ENCODE measurements at regions not wholly inside any gene's neighbourhood (a gene's known extent, or its start where the extent isn't known, plus 50 kb on each side); places are given as distances from the start of the nearest gene placed in this dataset.

DNA sequence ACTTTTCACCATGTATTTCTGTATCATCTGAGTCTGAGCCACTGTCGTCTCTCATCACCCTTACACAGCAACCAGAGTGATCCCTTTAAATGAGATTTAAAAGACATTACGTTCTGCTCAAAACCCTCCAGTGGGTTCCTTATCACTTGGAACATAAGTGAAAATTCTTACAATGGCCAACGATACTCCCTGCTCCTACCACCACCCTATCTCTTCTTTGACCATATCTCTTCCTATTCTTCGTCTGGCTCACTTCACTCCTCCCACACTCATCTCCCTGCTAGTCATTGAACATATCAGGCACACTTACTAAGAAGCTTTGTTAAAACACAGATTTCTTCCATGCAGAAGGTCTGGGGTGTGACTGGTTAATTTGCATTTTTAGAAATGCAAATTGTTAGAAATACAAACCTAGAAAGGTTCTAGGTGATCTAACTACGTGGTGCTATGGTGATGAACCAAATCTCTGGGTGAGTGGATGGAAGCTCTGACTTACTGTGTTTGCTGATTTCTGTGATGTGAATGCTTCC is 166.6 kb upstream of the CD180 start:
- intact Hi-C loops (cut with micrococcal nuclease): no loop called here
- no peak overlapping the region for H3K27ac ChIP-seq (ENCODE audit: low read length in 2 of 2)

DNA sequence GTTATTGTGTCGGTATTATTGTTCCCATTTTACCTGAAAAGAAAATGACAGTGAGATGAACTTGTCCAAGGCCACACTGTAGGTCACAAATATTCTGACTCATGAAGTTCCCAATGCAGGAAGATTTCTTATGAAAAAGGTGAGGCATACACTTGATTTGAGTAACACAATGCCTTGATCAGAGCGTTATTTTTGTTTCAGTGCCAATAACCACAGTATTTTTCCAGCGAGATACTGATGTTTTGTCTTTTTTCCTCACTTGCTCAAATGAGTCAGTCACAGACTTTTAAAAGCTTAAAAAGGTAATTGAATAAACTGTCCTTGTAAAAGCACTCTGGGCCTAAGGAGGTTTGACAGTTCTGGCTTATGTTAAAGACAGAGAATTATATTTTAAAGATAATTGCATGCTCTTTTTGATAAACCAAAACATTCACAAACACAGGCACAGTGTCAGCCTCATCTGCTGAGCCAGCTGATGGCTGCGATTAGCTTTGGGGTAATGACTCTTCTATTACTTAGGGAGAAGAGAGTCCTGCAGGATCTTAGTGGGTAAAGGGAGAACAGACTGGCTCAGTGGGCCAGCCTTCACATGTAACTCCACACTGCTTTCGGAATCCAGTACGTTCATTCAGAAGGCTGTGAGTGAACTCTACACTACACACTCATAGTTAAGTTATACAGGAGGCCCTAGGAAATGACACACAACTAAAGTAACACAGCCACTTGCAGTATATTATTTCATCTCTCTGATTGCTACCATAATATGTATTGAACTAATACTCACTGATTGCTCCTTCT is 165.5 kb upstream of the CD180 start:
- no peaks in the 10 kb centered on the region for H3K79me2 ChIP-seq (ENCODE audit: control insufficient read depth, insufficient read depth, low read length)
- DNase-seq (no peak), ATAC-seq (ENCODE audit: low read depth) (no peak)
- H3K4me2 ChIP-seq (replicated peaks; ENCODE audit: low read depth, low read length, poor library complexity, severe bottlenecking): no peak overlapping the region
- TF ChIP-seq, protein P1, sequence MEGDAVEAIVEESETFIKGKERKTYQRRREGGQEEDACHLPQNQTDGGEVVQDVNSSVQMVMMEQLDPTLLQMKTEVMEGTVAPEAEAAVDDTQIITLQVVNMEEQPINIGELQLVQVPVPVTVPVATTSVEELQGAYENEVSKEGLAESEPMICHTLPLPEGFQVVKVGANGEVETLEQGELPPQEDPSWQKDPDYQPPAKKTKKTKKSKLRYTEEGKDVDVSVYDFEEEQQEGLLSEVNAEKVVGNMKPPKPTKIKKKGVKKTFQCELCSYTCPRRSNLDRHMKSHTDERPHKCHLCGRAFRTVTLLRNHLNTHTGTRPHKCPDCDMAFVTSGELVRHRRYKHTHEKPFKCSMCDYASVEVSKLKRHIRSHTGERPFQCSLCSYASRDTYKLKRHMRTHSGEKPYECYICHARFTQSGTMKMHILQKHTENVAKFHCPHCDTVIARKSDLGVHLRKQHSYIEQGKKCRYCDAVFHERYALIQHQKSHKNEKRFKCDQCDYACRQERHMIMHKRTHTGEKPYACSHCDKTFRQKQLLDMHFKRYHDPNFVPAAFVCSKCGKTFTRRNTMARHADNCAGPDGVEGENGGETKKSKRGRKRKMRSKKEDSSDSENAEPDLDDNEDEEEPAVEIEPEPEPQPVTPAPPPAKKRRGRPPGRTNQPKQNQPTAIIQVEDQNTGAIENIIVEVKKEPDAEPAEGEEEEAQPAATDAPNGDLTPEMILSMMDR (IDR thresholded peaks at IDR 0.05): no peak
- TF ChIP-seq EZH2 (IDR thresholded peaks at IDR 0.05; ENCODE audit: borderline replicate concordance, insufficient read depth, low read depth, low read length, poor library complexity, severe bottlenecking): no peak
- Mint-ChIP-seq H3K27me3 (peaks cover 13% of the 10 kb centered on the region), H3K4me1 (peaks cover 4% of the 10 kb centered on the region), H3K9me3 (ENCODE audit: insufficient read depth) (no peaks in the 10 kb centered on the region), H3K27ac (no peak overlapping the region), H3K4me3 (no peak overlapping the region)
- H3K27ac ChIP-seq (ENCODE audit: low read length in 2 of 2): no peak overlapping the region
- no peaks in the 10 kb centered on the region for H3K36me3 ChIP-seq (replicated peaks in 1 of 2; ENCODE audit: control extremely low read depth in 1 of 2, control insufficient read depth in 1 of 2, extremely low read depth in 1 of 2, insufficient read depth in 2 of 2, low read length in 1 of 2)
- intact Hi-C loops (cut with micrococcal nuclease): no loop called here
- H3K27me3 ChIP-seq (replicated peaks in 1 of 4; ENCODE audit: control extremely low read depth in 1 of 4, control insufficient read depth in 3 of 4, insufficient read depth in 4 of 4, low read length in 3 of 4): no peaks in the 10 kb centered on the region
- no peaks in the 10 kb centered on the region for H4K20me1 ChIP-seq (ENCODE audit: control insufficient read depth, insufficient read depth, low read length, poor library complexity, severe bottlenecking)
- 100% methylated on average over 2 of the region's 6 CpGs for WGBS (ENCODE audit: insufficient coverage)
- H3K9me3 ChIP-seq (ENCODE audit: control extremely low read depth in 1 of 3, control insufficient read depth in 2 of 3, insufficient read depth in 1 of 3, low read length in 2 of 3): no peaks in the 10 kb centered on the region
- H2AFZ ChIP-seq (ENCODE audit: insufficient read depth, low read depth, low read length, poor library complexity, severe bottlenecking): no peak overlapping the region
- H3K4me1 ChIP-seq (ENCODE audit: control insufficient read depth in 2 of 2, insufficient read depth in 2 of 2, low read length in 2 of 2): no peaks in the 10 kb centered on the region
- no peak overlapping the region for H3K9ac ChIP-seq (ENCODE audit: low read length)
- POLR2A ChIA-PET: no interaction called here
- CTCF ChIA-PET: no interaction called here
- H3K4me3 ChIP-seq (ENCODE audit: control extremely low read depth in 1 of 5, extremely low read depth in 1 of 5, insufficient read depth in 1 of 5, low read depth in 2 of 5, low read length in 4 of 5): no peak overlapping the region

More for the DNA sequence above, 166.6 kb upstream of the CD180 start:
- Histone ChIP-seq H3K9me3 (ENCODE audit: control extremely low read depth in 1 of 3, control insufficient read depth in 2 of 3, insufficient read depth in 1 of 3, low read length in 2 of 3) (no peaks in the 10 kb centered on the region), H3K36me3 (replicated peaks in 1 of 2; ENCODE audit: control extremely low read depth in 1 of 2, control insufficient read depth in 1 of 2, extremely low read depth in 1 of 2, insufficient read depth in 2 of 2, low read length in 1 of 2) (no peaks in the 10 kb centered on the region), H2AFZ (ENCODE audit: insufficient read depth, low read depth, low read length, poor library complexity, severe bottlenecking) (no peak overlapping the region), H3K9ac (ENCODE audit: low read length) (no peak overlapping the region), H4K20me1 (ENCODE audit: control insufficient read depth, insufficient read depth, low read length, poor library complexity, severe bottlenecking) (no peaks in the 10 kb centered on the region), H3K4me2 (replicated peaks; ENCODE audit: low read depth, low read length, poor library complexity, severe bottlenecking) (no peak overlapping the region), H3K4me3 (ENCODE audit: control extremely low read depth in 1 of 5, extremely low read depth in 1 of 5, insufficient read depth in 1 of 5, low read depth in 2 of 5, low read length in 4 of 5) (no peak overlapping the region), H3K27me3 (replicated peaks in 1 of 4; ENCODE audit: control extremely low read depth in 1 of 4, control insufficient read depth in 3 of 4, insufficient read depth in 4 of 4, low read length in 3 of 4) (no peaks in the 10 kb centered on the region), H3K79me2 (ENCODE audit: control insufficient read depth, insufficient read depth, low read length) (no peaks in the 10 kb centered on the region), H3K4me1 (ENCODE audit: control insufficient read depth in 2 of 2, insufficient read depth in 2 of 2, low read length in 2 of 2) (no peaks in the 10 kb centered on the region)
- no peak overlapping the region for H3K27ac Mint-ChIP-seq
- no peak for ATAC-seq (ENCODE audit: low read depth)
- H3K4me1 Mint-ChIP-seq: peaks cover 4% of the 10 kb centered on the region
- ChIA-PET CTCF (no interaction called here), POLR2A (no interaction called here)
- H3K4me3 Mint-ChIP-seq: no peak overlapping the region
- DNase-seq: no peak
- peaks cover 11% of the 10 kb centered on the region for H3K27me3 Mint-ChIP-seq
- no peak for TF ChIP-seq EZH2 (IDR thresholded peaks at IDR 0.05; ENCODE audit: borderline replicate concordance, insufficient read depth, low read depth, low read length, poor library complexity, severe bottlenecking)
- TF ChIP-seq, protein P1 (IDR thresholded peaks at IDR 0.05): no peak
- 97% methylated on average over 3 of the region's 5 CpGs for WGBS (ENCODE audit: insufficient coverage)
- H3K9me3 Mint-ChIP-seq (ENCODE audit: insufficient read depth): no peaks in the 10 kb centered on the region

All from B cell (primary cell).